NK-92 (cell line): ENCODE measurements at regions not wholly inside any gene's neighbourhood (a gene's known extent, or its start where the extent isn't known, plus 50 kb on each side); places are given as distances from the start of the nearest gene placed in this dataset.
"Not testable (repeated sequence)": the region's sequence is repeated elsewhere in the genome, so short reads cannot be mapped to it uniquely, and the experiment has no call there.

Experiments
- DNase-seq: peaks from one replicate; lab custom pipeline; 2025; ENCODE audit not compliant: unreplicated experiment; lab: John Stamatoyannopoulos, UW

- DNase-seq: no peak
Observed at GRCh38 chr2:128591861-128592822, 273.5 kb upstream of the HS6ST1 start.

GRCh38 chr2:128593518-128593878 is 274.8 kb upstream of the HS6ST1 start:
- DNase-seq: no peak

- no peak for DNase-seq
Observed at GRCh38 chr2:128593879-128594650, 275.4 kb upstream of the HS6ST1 start.

- no peak for DNase-seq
Observed at GRCh38 chr2:128594651-128594910, 275.9 kb upstream of the HS6ST1 start.

GRCh38 chr2:128594953-128595677 is 276.4 kb upstream of the HS6ST1 start:
- DNase-seq: no peak

- DNase-seq: no peak
Observed at GRCh38 chr2:128595763-128596395, 277.2 kb upstream of the HS6ST1 start.

- DNase-seq: no peak
Observed at GRCh38 chr2:128596396-128597120, 277.9 kb upstream of the HS6ST1 start.

GRCh38 chr2:128597121-128597762 is 278.6 kb upstream of the HS6ST1 start:
- no peak for DNase-seq

GRCh38 chr2:128598260-128598659 is 279.6 kb upstream of the HS6ST1 start:
- DNase-seq: not testable (repeated sequence)

- DNase-seq: no peak
Observed at GRCh38 chr2:128598862-128599441, 280.3 kb upstream of the HS6ST1 start.

- no peak for DNase-seq
Observed at GRCh38 chr2:128599700-128600099, 281.0 kb upstream of the HS6ST1 start.

- DNase-seq: no peak
Observed at GRCh38 chr2:128600581-128601297, 282.1 kb upstream of the HS6ST1 start.

- no peak for DNase-seq
Observed at GRCh38 chr2:128601298-128602037, 282.8 kb upstream of the HS6ST1 start.

- no peak for DNase-seq
Observed at GRCh38 chr2:128602038-128602698, 283.5 kb upstream of the HS6ST1 start.

GRCh38 chr2:128602699-128603101 is 284.0 kb upstream of the HS6ST1 start:
- no peak for DNase-seq

- no peak for DNase-seq
Observed at GRCh38 chr2:128603411-128603924, 284.8 kb upstream of the HS6ST1 start.

GRCh38 chr2:128604045-128604444 is 285.4 kb upstream of the HS6ST1 start:
- no peak for DNase-seq

- not testable (repeated sequence) for DNase-seq
Observed at GRCh38 chr2:128604581-128604980, 285.9 kb upstream of the HS6ST1 start.
